K562 (cell line): ENCODE measurements at regions not wholly inside any gene's neighbourhood (a gene's known extent, or its start where the extent isn't known, plus 50 kb on each side); places are given as distances from the start of the nearest gene placed in this dataset.
A peak's percentile ranks its signal among the peaks of the same experiment; 100 is the strongest.

Experiments
- E2F4 ChIP-seq: sonication (generic); formaldehyde crosslinking; IDR thresholded peaks from 2 replicates; pipeline ENCODE4 v1.8.0; 2022; ENCODE audit warnings: mild to moderate bottlenecking, low read depth, missing genetic modification reagents
- FUS ChIP-seq: fragments of 200-400 bp; formaldehyde crosslinking; optimal IDR thresholded peaks from 2 replicates; pipeline ENCODE3; 2017; ENCODE audit warnings: low read depth, low read length
- GMEB1 ChIP-seq: fragments of 250-450 bp; sonication (Bioruptor Pico); IDR thresholded peaks from 2 replicates; pipeline ENCODE4 v1.4.0; 2020; ENCODE audit warnings: mild to moderate bottlenecking
- GTF2F1 ChIP-seq: IDR thresholded peaks from 2 replicates; pipeline ENCODE4 v1.6.1; 2011; ENCODE audit warnings: low read depth, low read length, improper control_type of control experiment
- HDGF ChIP-seq: fragments of 450-650 bp; IDR thresholded peaks from 2 replicates; pipeline ENCODE4 v1.6.1; 2016
- MEF2A ChIP-seq: IDR thresholded peaks from 2 replicates; pipeline ENCODE4 v1.6.1; 2011; ENCODE audit warnings: low read depth, mild to moderate bottlenecking, low read length, moderate library complexity; ENCODE audit not compliant: control insufficient read depth
- MXD1 ChIP-seq: fragments of 250-450 bp; sonication (Bioruptor Pico); IDR thresholded peaks from 2 replicates; pipeline ENCODE4 v1.8.0; 2021; ENCODE audit warnings: borderline replicate concordance, mild to moderate bottlenecking, moderate library complexity; ENCODE audit not compliant: poor library complexity, severe bottlenecking
- NFXL1 ChIP-seq: fragments of 450-650 bp; formaldehyde crosslinking; IDR thresholded peaks from 2 replicates; pipeline ENCODE4 v1.4.0; 2021; ENCODE audit warnings: mild to moderate bottlenecking
- PBX2 ChIP-seq, 2 experiments: IDR thresholded peaks in 1 of 2; conservative IDR thresholded peaks in 1 of 2; 2 replicates each; pipeline ENCODE4 v1.6.1; 2016; ENCODE audit warnings: low read depth in 2 of 2, mild to moderate bottlenecking in 1 of 2, missing compliant biosample characterization in 1 of 2, missing genetic modification characterization in 1 of 2, moderate library complexity in 1 of 2
- RAD21 ChIP-seq, 2 experiments: fragments of 250-450 bp in 1 of 2; fragments of 450-650 bp in 1 of 2; sonication (Bioruptor Pico) in 1 of 2; formaldehyde crosslinking in 1 of 2; IDR thresholded peaks in 1 of 2; conservative IDR thresholded peaks in 1 of 2; 2 replicates each; pipeline versions ENCODE4 v1.4.0 to v1.8.0; 2020 to 2022; ENCODE audit warnings: mild to moderate bottlenecking in 2 of 2, moderate library complexity in 1 of 2
- RBM39 ChIP-seq: fragments of 200-400 bp; formaldehyde crosslinking; optimal IDR thresholded peaks from 2 replicates; pipeline ENCODE3; 2018; ENCODE audit warnings: low read depth, low read length
- SMAD3 ChIP-seq: fragments of 450-650 bp; formaldehyde crosslinking; conservative IDR thresholded peaks from 2 replicates; pipeline ENCODE4 v1.4.0; 2020; ENCODE audit warnings: mild to moderate bottlenecking
- SMC3 ChIP-seq: conservative IDR thresholded peaks from 2 replicates; pipeline ENCODE4 v1.6.1; 2011; ENCODE audit warnings: low read depth, low read length, improper control_type of control experiment; ENCODE audit not compliant: insufficient read depth
- SREBF1 ChIP-seq: fragments of 150-350 bp; IDR thresholded peaks from 2 replicates; pipeline ENCODE4 v1.6.1; 2014; ENCODE audit warnings: antibody characterized with exemption, low read depth, low read length, borderline replicate concordance
- SRSF3 ChIP-seq: fragments of 200-400 bp; formaldehyde crosslinking; IDR thresholded peaks from 2 replicates; pipeline ENCODE4 v1.6.1; 2016; ENCODE audit warnings: mild to moderate bottlenecking, low read length, moderate library complexity; ENCODE audit not compliant: insufficient read depth
- ZFP30 ChIP-seq: fragments of 250-450 bp; sonication (Bioruptor Pico); IDR thresholded peaks from 2 replicates; pipeline ENCODE4 v1.8.0; 2022; ENCODE audit warnings: moderate library complexity, mild to moderate bottlenecking, inconsistent platforms, borderline replicate concordance
- ZKSCAN1 ChIP-seq: fragments of 150-350 bp; IDR thresholded peaks from 2 replicates; pipeline ENCODE4 v1.6.1; 2016; ENCODE audit warnings: low read depth, low read length
- ZNF12 ChIP-seq: sonication (generic); formaldehyde crosslinking; IDR thresholded peaks from 2 replicates; pipeline ENCODE4 v1.4.0; 2020; ENCODE audit warnings: mild to moderate bottlenecking, missing genetic modification reagents
- ZNF23 ChIP-seq: fragments of 250-450 bp; sonication (Bioruptor Pico); IDR thresholded peaks from 2 replicates; pipeline ENCODE4 v1.4.0; 2020; ENCODE audit warnings: mild to moderate bottlenecking
- ZNF41 ChIP-seq: fragments of 250-450 bp; sonication (Bioruptor Pico); conservative IDR thresholded peaks from 2 replicates; pipeline ENCODE4 v1.4.0; 2020; ENCODE audit warnings: mild to moderate bottlenecking
- ZNF76 ChIP-seq: fragments of 250-450 bp; sonication (Bioruptor Pico); IDR thresholded peaks from 2 replicates; pipeline ENCODE4 v1.4.0; 2020; ENCODE audit warnings: mild to moderate bottlenecking, moderate library complexity, borderline replicate concordance

GRCh38 chr6:27836783-27837624 is 75.2 kb downstream of the OR2B2 start (continued):
- TF ChIP-seq E2F4 (CRISPR knock-in tag), result no peak
- TF ChIP-seq ZNF12 (CRISPR knock-in tag), result no peak
- 0 out of 2 replicates have a peak, but pooled peaks have one; percentile 46 for TF ChIP-seq ZKSCAN1
- no peak for TF ChIP-seq GTF2F1
- TF ChIP-seq ZNF23 (CRISPR knock-in tag), result no peak
- peak in 1 of 2 experiments; percentile 25; a peak in 1 of 4 replicates for TF ChIP-seq RAD21 (CRISPR knock-in tag; conservative IDR thresholded peaks at IDR 0.05 in 1 of 2, IDR thresholded peaks at IDR 0.05 in 1 of 2)
- no peak for TF ChIP-seq PBX2 (CRISPR knock-in tag; IDR thresholded peaks at IDR 0.05; ENCODE audit: low read depth)
- peak; percentile 48; the same call in 1 of the 2 replicates for TF ChIP-seq PBX2 (tag; conservative IDR thresholded peaks at IDR 0.05; ENCODE audit: low read depth)
- peak; percentile 19; the same call in 1 of the 2 replicates for TF ChIP-seq MEF2A
- TF ChIP-seq RBM39, result no peak
- no peak; the same call in 1 of the 2 replicates for TF ChIP-seq SREBF1
- no peak; the same call in 1 of the 2 replicates for TF ChIP-seq SMC3
- TF ChIP-seq HDGF, result no peak
- TF ChIP-seq ZNF41 (CRISPR knock-in tag), result no peak; the same call in 1 of the 2 replicates
- TF ChIP-seq GMEB1, result no peak
- no peak for TF ChIP-seq FUS
- TF ChIP-seq MXD1 (CRISPR knock-in tag), result no peak
- TF ChIP-seq SRSF3, result no peak
- no peak; the same call in 1 of the 2 replicates for TF ChIP-seq NFXL1 (CRISPR knock-in tag)
- TF ChIP-seq ZNF76 (CRISPR knock-in tag), result no peak
- TF ChIP-seq SMAD3 (CRISPR knock-in tag), result no peak
- no peak for TF ChIP-seq ZFP30 (CRISPR knock-in tag)
